Panc1 (cell line): ENCODE measurements at regions not wholly inside any gene's neighbourhood (a gene's known extent, or its start where the extent isn't known, plus 50 kb on each side); places are given as distances from the start of the nearest gene placed in this dataset.

ENCODE experiments used
- ATAC-seq: fragments of 200-7000 bp; cut with Tn5 transposase; 2 replicates; pipeline ENCODE4 v1.9.1; 2020; ENCODE audit warnings: mild to moderate bottlenecking, moderate library complexity
- BruUV-seq: library from RNA; stranded (reverse); fragments of 400-500 nt; replicated peaks from 2 replicates; lab custom pipeline; 2021; lab: Mats Ljungman, UMichigan
- CTCF ChIA-PET: fragments of 300-600 bp; sonication (Branson Sonifier 250); formaldehyde crosslinking; loops from one replicate; lab custom pipeline; 2022; ENCODE audit warnings: antibody characterized with exemption; lab: Charles Lee
- POLR2A ChIA-PET: fragments of 300-600 bp; sonication (Branson Sonifier 250); formaldehyde crosslinking; loops from one replicate; lab custom pipeline; 2022; ENCODE audit warnings: antibody characterized with exemption; lab: Charles Lee
- DNase-seq: peaks from one replicate; pipeline ENCODE4 v3.0.0-alpha.2; 2010; ENCODE audit warnings: low read depth, low spot score
- H3K27ac ChIP-seq: 2 replicates; pipeline ENCODE4 v1.5.1; 2011; ENCODE audit warnings: mild to moderate bottlenecking, low read length, inconsistent platforms
- H3K27me3 ChIP-seq: fragments of 200-500 bp; sonication (Bioruptor generic); 2 replicates; pipeline ENCODE4 v1.6.0; 2014; ENCODE audit warnings: low read length, inconsistent platforms; ENCODE audit not compliant: control insufficient read depth, insufficient read depth
- H3K36me3 ChIP-seq: fragments of 200-500 bp; sonication (Bioruptor generic); 2 replicates; pipeline ENCODE4 v1.5.1; 2014; ENCODE audit warnings: inconsistent platforms, mild to moderate bottlenecking, low read length, moderate library complexity; ENCODE audit not compliant: control insufficient read depth, insufficient read depth
- H3K4me1 ChIP-seq: 2 replicates; pipeline ENCODE4 v1.5.1; 2011; ENCODE audit warnings: inconsistent platforms, mild to moderate bottlenecking, low read length, moderate library complexity; ENCODE audit not compliant: control insufficient read depth, insufficient read depth
- H3K4me3 ChIP-seq, 2 experiments: 2 replicates each; pipeline ENCODE4 v1.5.1; 2011 to 2012; ENCODE audit warnings: low read depth in 2 of 2, low read length in 2 of 2, mild to moderate bottlenecking in 2 of 2, inconsistent platforms in 1 of 2, moderate library complexity in 1 of 2
- H3K9me3 ChIP-seq: fragments of 200-500 bp; sonication (Bioruptor generic); 2 replicates; pipeline ENCODE4 v1.5.1; 2014; ENCODE audit warnings: low read depth, mild to moderate bottlenecking, inconsistent platforms, low read length, moderate library complexity; ENCODE audit not compliant: control insufficient read depth, insufficient read depth
- CTCF ChIP-seq: fragments of 450-650 bp; IDR thresholded peaks from 2 replicates; pipeline ENCODE4 v1.5.1; 2017; ENCODE audit warnings: mild to moderate bottlenecking
- POLR2AphosphoS5 ChIP-seq: IDR thresholded peaks from 2 replicates; pipeline ENCODE4 v1.6.1; 2012; ENCODE audit warnings: mild to moderate bottlenecking, low read depth, low read length, moderate library complexity
- REST ChIP-seq, 2 experiments: IDR thresholded peaks; 2 replicates each; pipeline ENCODE4 v1.6.1; 2011 to 2012; ENCODE audit warnings: low read depth in 2 of 2, control low read depth in 1 of 2, low read length in 1 of 2, mild to moderate bottlenecking in 1 of 2, moderate library complexity in 1 of 2; ENCODE audit not compliant: insufficient read depth in 1 of 2
- SIN3A ChIP-seq: IDR thresholded peaks from 2 replicates; pipeline ENCODE4 v1.6.1; 2012; ENCODE audit warnings: low read depth, mild to moderate bottlenecking, low read length, moderate library complexity, borderline replicate concordance; ENCODE audit not compliant: insufficient read depth
- TCF7L2 ChIP-seq: IDR thresholded peaks from 2 replicates; pipeline ENCODE4 v1.6.1; 2011; ENCODE audit warnings: mild to moderate bottlenecking, low read depth, low read length, inconsistent platforms
- in situ Hi-C: cut with HindIII; loops from 2 replicates; pipeline ENCODE4 v1.10.0; 2016; ENCODE audit warnings: low sequenced_read_pairs, low pct_unique_long_range_greater_than_20kb
- intact Hi-C: fragments of 100-400 bp; cut with micrococcal nuclease; formaldehyde crosslinking; loops from one replicate; pipeline ENCODE4 v1.10.0; 2022; ENCODE audit not compliant: unreplicated experiment

- no peaks in the 10 kb centered on the region for H3K4me1 ChIP-seq
- in situ Hi-C loops (no loop called here), intact Hi-C loops (no loop called here)
- no peak overlapping the region for H3K4me3 ChIP-seq
- ATAC-seq: no peak
- H3K9me3 ChIP-seq: no peaks in the 10 kb centered on the region
- no peak for TF ChIP-seq SIN3A
- no peak overlapping the region for H3K27ac ChIP-seq
- CTCF ChIA-PET: no interaction called here
- H3K27me3 ChIP-seq: no peaks in the 10 kb centered on the region; the same call in 1 of the 2 replicates
- H3K36me3 ChIP-seq: no peaks in the 10 kb centered on the region
- POLR2A ChIA-PET: no interaction called here
- no TSS peak for BruUV-seq
- DNase-seq: no peak
Observed at GRCh38 chr12:41944216-41944615, 200.5 kb downstream of the GXYLT1 start.

GRCh38 chr12:41943671-41944070 is 201.0 kb downstream of the GXYLT1 start:
- BruUV-seq: no TSS peak
- ChIA-PET POLR2A (no interaction called here), CTCF (no interaction called here)
- intact Hi-C loops: no loop called here
- in situ Hi-C loops: no loop called here
- Histone ChIP-seq H3K4me1 (no peaks in the 10 kb centered on the region), H3K27ac (no peak overlapping the region), H3K27me3 (no peaks in the 10 kb centered on the region; the same call in 1 of the 2 replicates), H3K36me3 (no peaks in the 10 kb centered on the region), H3K9me3 (no peaks in the 10 kb centered on the region), H3K4me3 (no peak overlapping the region)
- no peak for ATAC-seq
- no peak for DNase-seq
- TF ChIP-seq POLR2AphosphoS5 (no peak), TCF7L2 (no peak)

- Histone ChIP-seq H3K27ac (no peak overlapping the region), H3K36me3 (no peaks in the 10 kb centered on the region)
- ATAC-seq: no peak
Observed at GRCh38 chr12:41942354-41942753, 202.3 kb downstream of the GXYLT1 start.

More at GRCh38 chr12:41942354-41942753, 202.3 kb downstream of the GXYLT1 start:
- Histone ChIP-seq H3K9me3 (no peaks in the 10 kb centered on the region), H3K4me1 (no peaks in the 10 kb centered on the region), H3K4me3 (no peak overlapping the region), H3K27me3 (no peaks in the 10 kb centered on the region; the same call in 1 of the 2 replicates)
- no peak for DNase-seq
- CTCF ChIA-PET: interaction anchor here (0.6 kb wide), 1 partner anchor 15 kb away, joined by 3 read pairs; no protein-coding TSS in a partner anchor
- in situ Hi-C loops (no loop called here), intact Hi-C loops (no loop called here)
- TF ChIP-seq POLR2AphosphoS5: no peak
- TF ChIP-seq REST (IDR thresholded peaks at IDR 0.05; ENCODE audit: insufficient read depth in 1 of 2, low read depth in 2 of 2, low read length in 1 of 2): no peak
- TF ChIP-seq SIN3A: no peak
- TF ChIP-seq TCF7L2: no peak
- TF ChIP-seq CTCF: no peak
- BruUV-seq: no TSS peak
- POLR2A ChIA-PET: no interaction called here
